ENCODE measurements at regions not wholly inside any gene's neighbourhood (a gene's known extent, or its start where the extent isn't known, plus 50 kb on each side); places are given as distances from the start of the nearest gene placed in this dataset.

- H3K36me3 Mint-ChIP-seq (ENCODE audit: low read depth): peaks cover 4% of the 10 kb centered on the region
- no peaks in the 10 kb centered on the region for H3K4me1 Mint-ChIP-seq (ENCODE audit: low read depth)
- no peak overlapping the region for H3K4me3 Mint-ChIP-seq (ENCODE audit: unreplicated experiment)
- H3K27me3 Mint-ChIP-seq (ENCODE audit: low read depth): no peaks in the 10 kb centered on the region
- TF ChIP-seq, protein P1, sequence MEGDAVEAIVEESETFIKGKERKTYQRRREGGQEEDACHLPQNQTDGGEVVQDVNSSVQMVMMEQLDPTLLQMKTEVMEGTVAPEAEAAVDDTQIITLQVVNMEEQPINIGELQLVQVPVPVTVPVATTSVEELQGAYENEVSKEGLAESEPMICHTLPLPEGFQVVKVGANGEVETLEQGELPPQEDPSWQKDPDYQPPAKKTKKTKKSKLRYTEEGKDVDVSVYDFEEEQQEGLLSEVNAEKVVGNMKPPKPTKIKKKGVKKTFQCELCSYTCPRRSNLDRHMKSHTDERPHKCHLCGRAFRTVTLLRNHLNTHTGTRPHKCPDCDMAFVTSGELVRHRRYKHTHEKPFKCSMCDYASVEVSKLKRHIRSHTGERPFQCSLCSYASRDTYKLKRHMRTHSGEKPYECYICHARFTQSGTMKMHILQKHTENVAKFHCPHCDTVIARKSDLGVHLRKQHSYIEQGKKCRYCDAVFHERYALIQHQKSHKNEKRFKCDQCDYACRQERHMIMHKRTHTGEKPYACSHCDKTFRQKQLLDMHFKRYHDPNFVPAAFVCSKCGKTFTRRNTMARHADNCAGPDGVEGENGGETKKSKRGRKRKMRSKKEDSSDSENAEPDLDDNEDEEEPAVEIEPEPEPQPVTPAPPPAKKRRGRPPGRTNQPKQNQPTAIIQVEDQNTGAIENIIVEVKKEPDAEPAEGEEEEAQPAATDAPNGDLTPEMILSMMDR (IDR thresholded peaks at IDR 0.05): no peak
- H3K9me3 Mint-ChIP-seq (ENCODE audit: low read depth): peaks cover 24% of the 10 kb centered on the region
- no peak overlapping the region for H3K27ac Mint-ChIP-seq (ENCODE audit: unreplicated experiment)
- no peak for DNase-seq (ENCODE audit: low spot score)
Observed at GRCh38 chr11:128082574-128082973, 504.8 kb downstream of the ETS1 start.

DNA sequence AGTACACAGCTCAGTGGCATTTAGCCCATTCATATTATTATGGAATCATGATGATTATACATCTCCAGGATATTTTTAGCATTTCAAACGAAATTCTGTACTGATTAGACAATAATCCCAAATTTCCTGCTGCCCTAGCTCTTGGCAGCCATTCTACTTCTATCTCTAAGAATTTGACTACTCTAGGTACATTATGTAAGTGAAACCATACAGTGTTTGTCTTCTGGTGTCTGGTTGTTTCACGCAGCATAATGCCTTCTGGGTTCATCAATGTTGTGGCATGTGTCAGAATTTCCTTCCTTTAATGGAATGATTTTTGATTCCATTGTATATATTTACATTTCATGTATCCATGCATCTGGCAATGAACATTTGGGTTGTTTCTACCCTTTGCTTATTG is 517.7 kb downstream of the ETS1 start:
- no peak for DNase-seq (ENCODE audit: low spot score)
- Mint-ChIP-seq H3K4me1 (ENCODE audit: low read depth) (peaks cover 19% of the 10 kb centered on the region), H3K27me3 (ENCODE audit: low read depth) (no peaks in the 10 kb centered on the region), H3K4me3 (ENCODE audit: unreplicated experiment) (no peak overlapping the region), H3K27ac (ENCODE audit: unreplicated experiment) (no peak overlapping the region), H3K36me3 (ENCODE audit: low read depth) (no peaks in the 10 kb centered on the region), H3K9me3 (ENCODE audit: low read depth) (peaks cover 14% of the 10 kb centered on the region)
- TF ChIP-seq, protein P1 (IDR thresholded peaks at IDR 0.05): no peak

- no peak overlapping the region for H3K27ac Mint-ChIP-seq (ENCODE audit: unreplicated experiment)
- no peak for DNase-seq (ENCODE audit: low spot score)
- peaks cover 12% of the 10 kb centered on the region for H3K36me3 Mint-ChIP-seq (ENCODE audit: low read depth)
- no peak overlapping the region for H3K4me3 Mint-ChIP-seq (ENCODE audit: unreplicated experiment)
- TF ChIP-seq, protein P1 (IDR thresholded peaks at IDR 0.05): no peak
- H3K9me3 Mint-ChIP-seq (ENCODE audit: low read depth): peaks cover 28% of the 10 kb centered on the region
- H3K4me1 Mint-ChIP-seq (ENCODE audit: low read depth): peaks cover 19% of the 10 kb centered on the region
- no peaks in the 10 kb centered on the region for H3K27me3 Mint-ChIP-seq (ENCODE audit: low read depth)
Observed at GRCh38 chr11:128067780-128068179, 519.6 kb downstream of the ETS1 start.

DNA sequence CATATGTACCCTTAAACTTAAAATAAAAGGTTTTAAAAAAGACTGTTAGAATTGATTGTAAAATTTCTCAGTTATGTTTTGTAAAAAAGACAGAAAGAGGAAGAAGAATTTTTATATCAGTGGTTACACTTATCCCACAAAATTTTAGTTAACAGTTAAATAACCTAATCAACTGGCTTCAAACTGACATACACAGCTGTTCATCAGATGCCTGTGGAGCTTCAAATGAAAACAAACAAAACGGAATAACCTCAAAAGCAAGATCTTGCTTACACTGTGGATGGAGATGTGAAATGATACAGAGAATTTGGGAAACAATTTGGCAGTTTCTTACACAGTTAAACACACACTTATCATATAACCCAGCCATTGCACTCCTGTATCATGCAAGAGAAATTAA is 521.0 kb downstream of the ETS1 start:
- no peaks in the 10 kb centered on the region for H3K27me3 Mint-ChIP-seq (ENCODE audit: low read depth)
- H3K9me3 Mint-ChIP-seq (ENCODE audit: low read depth): peaks cover 28% of the 10 kb centered on the region
- TF ChIP-seq, protein P1 (IDR thresholded peaks at IDR 0.05): no peak
- no peak overlapping the region for H3K4me3 Mint-ChIP-seq (ENCODE audit: unreplicated experiment)
- no peak overlapping the region for H3K27ac Mint-ChIP-seq (ENCODE audit: unreplicated experiment)
- peaks cover 19% of the 10 kb centered on the region for H3K4me1 Mint-ChIP-seq (ENCODE audit: low read depth)
- no peak for DNase-seq (ENCODE audit: low spot score)
- H3K36me3 Mint-ChIP-seq (ENCODE audit: low read depth): peaks cover 12% of the 10 kb centered on the region

- H3K4me1 Mint-ChIP-seq (ENCODE audit: low read depth): peaks cover under 1% of the 10 kb centered on the region
- H3K9me3 Mint-ChIP-seq (ENCODE audit: low read depth): peaks cover 20% of the 10 kb centered on the region
- H3K27me3 Mint-ChIP-seq (ENCODE audit: low read depth): no peaks in the 10 kb centered on the region
- DNase-seq (ENCODE audit: low spot score): no peak
- peaks cover 12% of the 10 kb centered on the region for H3K36me3 Mint-ChIP-seq (ENCODE audit: low read depth)
- H3K4me3 Mint-ChIP-seq (ENCODE audit: unreplicated experiment): no peak overlapping the region
- TF ChIP-seq, protein P1 (IDR thresholded peaks at IDR 0.05): no peak
- no peak overlapping the region for H3K27ac Mint-ChIP-seq (ENCODE audit: unreplicated experiment)
Observed at GRCh38 chr11:128061281-128061871, 526.0 kb downstream of the ETS1 start.
